ENCODE measurements at regions not wholly inside any gene's neighbourhood (a gene's known extent, or its start where the extent isn't known, plus 50 kb on each side); places are given as distances from the start of the nearest gene placed in this dataset.
"Not testable (repeated sequence)": the region's sequence is repeated elsewhere in the genome, so short reads cannot be mapped to it uniquely, and the experiment has no call there.

- Histone ChIP-seq H3K4me1 (ENCODE audit: insufficient read depth, low read length) (no peaks in the 10 kb centered on the region), H3K79me2 (ENCODE audit: insufficient read depth, low read length) (no peaks in the 10 kb centered on the region), H3K27ac (ENCODE audit: low read depth, low read length) (no peak overlapping the region), H3K27me3 (ENCODE audit: insufficient read depth, low read length) (no peaks in the 10 kb centered on the region), H2AFZ (ENCODE audit: low read length) (no peak overlapping the region), H3K4me2 (ENCODE audit: insufficient read depth, low read length) (no peak overlapping the region), H3K9me3 (ENCODE audit: low read depth, low read length) (no peaks in the 10 kb centered on the region), H3K36me3 (ENCODE audit: insufficient read depth, low read length) (no peaks in the 10 kb centered on the region), H3K4me3 (ENCODE audit: insufficient read depth, low read length) (no peak overlapping the region), H4K20me1 (ENCODE audit: insufficient read depth, low read length) (no peaks in the 10 kb centered on the region)
- DNase-seq (ENCODE audit: insufficient read length, low spot score, missing footprints): no peak
- TF ChIP-seq CTCF (IDR thresholded peaks at IDR 0.05; ENCODE audit: extremely low read depth, low read depth, low read length): no peak
Measured at GRCh38 chr4:69025999-69026387, 70.3 kb upstream of the UGT2B7 start.

GRCh38 chr4:69026974-69027373 is 69.3 kb upstream of the UGT2B7 start:
- H3K27me3 ChIP-seq (ENCODE audit: insufficient read depth, low read length): no peaks in the 10 kb centered on the region
- H3K4me1 ChIP-seq (ENCODE audit: insufficient read depth, low read length): no peaks in the 10 kb centered on the region
- H3K4me3 ChIP-seq (ENCODE audit: insufficient read depth, low read length): no peak overlapping the region
- no peak for TF ChIP-seq CTCF (IDR thresholded peaks at IDR 0.05; ENCODE audit: extremely low read depth, low read depth, low read length)
- H3K9me3 ChIP-seq (ENCODE audit: low read depth, low read length): no peaks in the 10 kb centered on the region
- H3K27ac ChIP-seq (ENCODE audit: low read depth, low read length): no peak overlapping the region
- no peak overlapping the region for H3K4me2 ChIP-seq (ENCODE audit: insufficient read depth, low read length)
- no peaks in the 10 kb centered on the region for H4K20me1 ChIP-seq (ENCODE audit: insufficient read depth, low read length)
- no peaks in the 10 kb centered on the region for H3K36me3 ChIP-seq (ENCODE audit: insufficient read depth, low read length)
- no peak overlapping the region for H2AFZ ChIP-seq (ENCODE audit: low read length)
- no peaks in the 10 kb centered on the region for H3K79me2 ChIP-seq (ENCODE audit: insufficient read depth, low read length)
- DNase-seq (ENCODE audit: insufficient read length, low spot score, missing footprints): no peak

GRCh38 chr4:69030326-69030725 is 65.9 kb upstream of the UGT2B7 start:
- Histone ChIP-seq H4K20me1 (ENCODE audit: insufficient read depth, low read length) (no peaks in the 10 kb centered on the region), H3K4me1 (ENCODE audit: insufficient read depth, low read length) (no peaks in the 10 kb centered on the region), H3K79me2 (ENCODE audit: insufficient read depth, low read length) (no peaks in the 10 kb centered on the region), H2AFZ (ENCODE audit: low read length) (no peak overlapping the region), H3K36me3 (ENCODE audit: insufficient read depth, low read length) (no peaks in the 10 kb centered on the region), H3K27ac (ENCODE audit: low read depth, low read length) (no peak overlapping the region), H3K27me3 (ENCODE audit: insufficient read depth, low read length) (no peaks in the 10 kb centered on the region), H3K4me3 (ENCODE audit: insufficient read depth, low read length) (no peak overlapping the region), H3K4me2 (ENCODE audit: insufficient read depth, low read length) (no peak overlapping the region), H3K9me3 (ENCODE audit: low read depth, low read length) (no peaks in the 10 kb centered on the region)
- no peak for TF ChIP-seq CTCF (IDR thresholded peaks at IDR 0.05; ENCODE audit: extremely low read depth, low read depth, low read length)
- no peak for DNase-seq (ENCODE audit: insufficient read length, low spot score, missing footprints)

GRCh38 chr4:69032847-69033638 is 63.2 kb upstream of the UGT2B7 start:
- H2AFZ ChIP-seq (ENCODE audit: low read length): no peak overlapping the region
- H3K4me2 ChIP-seq (ENCODE audit: insufficient read depth, low read length): no peak overlapping the region
- DNase-seq (ENCODE audit: insufficient read length, low spot score, missing footprints): no peak
- no peak overlapping the region for H3K27ac ChIP-seq (ENCODE audit: low read depth, low read length)
- H3K36me3 ChIP-seq (ENCODE audit: insufficient read depth, low read length): no peaks in the 10 kb centered on the region
- no peaks in the 10 kb centered on the region for H3K4me1 ChIP-seq (ENCODE audit: insufficient read depth, low read length)
- no peaks in the 10 kb centered on the region for H3K27me3 ChIP-seq (ENCODE audit: insufficient read depth, low read length)
- no peak overlapping the region for H3K4me3 ChIP-seq (ENCODE audit: insufficient read depth, low read length)
- H4K20me1 ChIP-seq (ENCODE audit: insufficient read depth, low read length): no peaks in the 10 kb centered on the region
- no peaks in the 10 kb centered on the region for H3K9me3 ChIP-seq (ENCODE audit: low read depth, low read length)
- no peak for TF ChIP-seq CTCF (IDR thresholded peaks at IDR 0.05; ENCODE audit: extremely low read depth, low read depth, low read length)
- no peaks in the 10 kb centered on the region for H3K79me2 ChIP-seq (ENCODE audit: insufficient read depth, low read length)

GRCh38 chr4:69034315-69034740 is 61.9 kb upstream of the UGT2B7 start:
- DNase-seq (ENCODE audit: insufficient read length, low spot score, missing footprints); H3K4me1 ChIP-seq (ENCODE audit: insufficient read depth, low read length); H4K20me1 ChIP-seq (ENCODE audit: insufficient read depth, low read length); H3K9me3 ChIP-seq (ENCODE audit: low read depth, low read length); H3K36me3 ChIP-seq (ENCODE audit: insufficient read depth, low read length); H3K79me2 ChIP-seq (ENCODE audit: insufficient read depth, low read length); H2AFZ ChIP-seq (ENCODE audit: low read length); H3K27me3 ChIP-seq (ENCODE audit: insufficient read depth, low read length); H3K4me2 ChIP-seq (ENCODE audit: insufficient read depth, low read length); H3K27ac ChIP-seq (ENCODE audit: low read depth, low read length); H3K4me3 ChIP-seq (ENCODE audit: insufficient read depth, low read length): not testable (repeated sequence)
